GM21576 (cell line): ENCODE measurements at regions not wholly inside any gene's neighbourhood (a gene's known extent, or its start where the extent isn't known, plus 50 kb on each side); places are given as distances from the start of the nearest gene placed in this dataset.
"Not testable (repeated sequence)": the region's sequence is repeated elsewhere in the genome, so short reads cannot be mapped to it uniquely, and the experiment has no call there.

Source experiments
- ATAC-seq: cut with Tn5 transposase; IDR thresholded peaks from one replicate; pipeline ENCODE4 v1.9.1; 2021; ENCODE audit warnings: mild to moderate bottlenecking, moderate library complexity; ENCODE audit not compliant: unreplicated experiment

GRCh38 chr9:41643571-41644279 lies 454.6 kb upstream of the ZNG1F start:
- ATAC-seq = peak; percentile 100

GRCh38 chr9:41633726-41634125 lies 444.6 kb upstream of the ZNG1F start:
- not testable (repeated sequence) for ATAC-seq

- not testable (repeated sequence) for ATAC-seq
Measured at GRCh38 chr9:41623666-41624065, 434.5 kb upstream of the ZNG1F start.

GRCh38 chr9:41619254-41619653 lies 430.1 kb upstream of the ZNG1F start:
- ATAC-seq = not testable (repeated sequence)

- not testable (repeated sequence) for ATAC-seq
Measured at GRCh38 chr9:41606961-41607547, 417.9 kb upstream of the ZNG1F start.

- ATAC-seq = not testable (repeated sequence)
Measured at GRCh38 chr9:41565572-41565971, 376.5 kb upstream of the ZNG1F start.
